GM12878 (cell line): ENCODE measurements at regions not wholly inside any gene's neighbourhood (a gene's known extent, or its start where the extent isn't known, plus 50 kb on each side); places are given as distances from the start of the nearest gene placed in this dataset.

ENCODE experiments used
- ATAC-seq: fragments of 200-7000 bp; cut with Tn5 transposase; 3 replicates; pipeline ENCODE4 v1.9.1; 2020; ENCODE audit warnings: mild to moderate bottlenecking, moderate library complexity
- BruUV-seq: library from RNA; stranded (reverse); fragments of 400-500 nt; replicated peaks from 2 replicates; lab custom pipeline; 2021; lab: Mats Ljungman, UMichigan
- CTCF ChIA-PET: fragments of 300-600 bp; sonication (Branson Sonifier 250); formaldehyde crosslinking; extraction: SDS; loops from one replicate; lab custom pipeline; 2021; ENCODE audit warnings: inconsistent platforms; lab: Yijun Ruan, JAX
- POLR2A ChIA-PET: fragments of 350-600 bp; formaldehyde crosslinking; extraction: SDS; loops from one replicate; lab custom pipeline; 2021; ENCODE audit warnings: inconsistent platforms; lab: Charles Lee
- RAD21 ChIA-PET: fragments of 300-600 bp; sonication (Branson Sonifier 250); formaldehyde crosslinking; loops from one replicate; lab custom pipeline; 2023; ENCODE audit warnings: antibody characterized with exemption; ENCODE audit not compliant: unreplicated experiment; lab: Charles Lee
- SMC1A ChIA-PET: fragments of 300-600 bp; sonication (Branson Sonifier 250); formaldehyde crosslinking; loops from one replicate; lab custom pipeline; 2023; ENCODE audit not compliant: unreplicated experiment, uncharacterized antibody; lab: Charles Lee
- DNase-seq: peaks from one replicate; pipeline ENCODE4 v3.0.0-alpha.2; 2011; ENCODE audit warnings: low read depth, low spot score
- FAIRE-seq: peaks from 3 replicates; lab custom pipeline; 2011; peaks lifted over from hg19 to GRCh38; lab: Jason Lieb, UNC
- H2AFZ ChIP-seq: 2 replicates; pipeline ENCODE4 v1.6.0; 2011; ENCODE audit warnings: low read depth, low read length, control low read depth; ENCODE audit not compliant: control insufficient read depth
- H3K27ac ChIP-seq: 2 replicates; pipeline ENCODE4 v1.5.1; 2011; ENCODE audit warnings: control low read depth; ENCODE audit not compliant: control insufficient read depth, insufficient read depth
- H3K27me3 ChIP-seq, 2 experiments: replicated peaks in 1 of 2; 2 replicates each; pipeline versions ENCODE4 v1.6.0 to v1.6.1; 2011; ENCODE audit warnings: low read length in 1 of 2; ENCODE audit not compliant: control insufficient read depth in 2 of 2, insufficient read depth in 2 of 2
- H3K36me3 ChIP-seq, 2 experiments: 2 replicates each; pipeline ENCODE4 v1.5.1; 2011; ENCODE audit warnings: low read length in 1 of 2; ENCODE audit not compliant: control insufficient read depth in 2 of 2, insufficient read depth in 2 of 2
- H3K4me1 ChIP-seq: 2 replicates; pipeline ENCODE4 v1.6.1; 2011; ENCODE audit warnings: mild to moderate bottlenecking, low read length, moderate library complexity, mixed read lengths; ENCODE audit not compliant: control insufficient read depth, insufficient read depth
- H3K4me2 ChIP-seq: 2 replicates; pipeline ENCODE4 v1.6.0; 2011; ENCODE audit warnings: control low read depth; ENCODE audit not compliant: control insufficient read depth, insufficient read depth
- H3K4me3 ChIP-seq: fragments of 200-600 bp; sonication (generic); 2 replicates; pipeline ENCODE4 v1.5.1; 2016
- H3K79me2 ChIP-seq: 2 replicates; pipeline ENCODE4 v1.6.0; 2011; ENCODE audit warnings: low read length; ENCODE audit not compliant: control insufficient read depth, insufficient read depth
- H3K9ac ChIP-seq: 2 replicates; pipeline ENCODE4 v1.8.0; 2011; ENCODE audit warnings: low read length, control low read depth, mixed read lengths; ENCODE audit not compliant: control insufficient read depth, insufficient read depth
- H3K9me3 ChIP-seq: replicated peaks from 3 replicates; pipeline ENCODE4 v1.5.1; 2011; ENCODE audit warnings: mild to moderate bottlenecking, low read length; ENCODE audit not compliant: control insufficient read depth, insufficient read depth
- H4K20me1 ChIP-seq: 2 replicates; pipeline ENCODE4 v1.6.0; 2011; ENCODE audit not compliant: control insufficient read depth, insufficient read depth
- BRCA1 ChIP-seq: IDR thresholded peaks from 2 replicates; pipeline ENCODE4 v1.6.1; 2011; ENCODE audit warnings: low read depth, low read length, improper control_type of control experiment
- CBX3 ChIP-seq: fragments of 200-600 bp; sonication (generic); IDR thresholded peaks from 2 replicates; pipeline ENCODE4 v1.6.1; 2016; ENCODE audit warnings: low read depth, borderline replicate concordance
- GABPA ChIP-seq: IDR thresholded peaks from 2 replicates; pipeline ENCODE4 v1.6.1; 2014; ENCODE audit warnings: antibody characterized with exemption, low read depth, mild to moderate bottlenecking, inconsistent platforms
- MEF2B ChIP-seq: fragments of 450-650 bp; IDR thresholded peaks from 2 replicates; pipeline ENCODE4 v1.6.1; 2018; ENCODE audit warnings: mild to moderate bottlenecking, moderate library complexity; ENCODE audit not compliant: partially characterized antibody, poor library complexity, severe bottlenecking
- NFYB ChIP-seq: IDR thresholded peaks from 2 replicates; pipeline ENCODE4 v1.6.1; 2011; ENCODE audit warnings: low read depth, mild to moderate bottlenecking, low read length, improper control_type of control experiment, moderate library complexity; ENCODE audit not compliant: insufficient read depth
- NR2C2 ChIP-seq: IDR thresholded peaks from 2 replicates; pipeline ENCODE4 v1.6.1; 2011; ENCODE audit warnings: borderline replicate concordance, low read depth; ENCODE audit not compliant: control insufficient read depth, insufficient read length
- POLR2A ChIP-seq: IDR thresholded peaks from 2 replicates; pipeline ENCODE4 v1.6.1; 2011; ENCODE audit warnings: low read depth, mild to moderate bottlenecking, low read length
- RELA ChIP-seq: fragments of 450-650 bp; IDR thresholded peaks from 2 replicates; pipeline ENCODE4 v1.8.0; 2014; ENCODE audit warnings: borderline replicate concordance; ENCODE audit not compliant: partially characterized antibody
- SIN3A ChIP-seq: IDR thresholded peaks from 2 replicates; pipeline ENCODE4 v1.6.1; 2012; ENCODE audit warnings: low read depth, low read length, improper control_type of control experiment
- WGBS: methylation state at CpG from one replicate; pipeline ENCODE4 v1.1.6; 2016; ENCODE audit warnings: low lambda C conversion rate; ENCODE audit not compliant: insufficient replicate concordance, insufficient coverage; ENCODE audit errors: missing lambda C conversion rate; 5-methylcytosine and 5-hydroxymethylcytosine counted together
- in situ Hi-C: fragments of 300-500 bp; cut with MboI; formaldehyde crosslinking; loops from 9 replicates; pipeline ENCODE4 v1.14.3; 2018; ENCODE audit warnings: mixed read lengths
- intact Hi-C: fragments of 100-400 bp; cut with micrococcal nuclease; formaldehyde crosslinking; loops from one replicate; pipeline ENCODE4 v1.14.2; 2022; ENCODE audit not compliant: unreplicated experiment
- TF ChIP-seq, protein P1 (sequence below): fragments of 450-650 bp; IDR thresholded peaks from 2 replicates; pipeline ENCODE4 v1.6.1; 2016; ENCODE audit warnings: mild to moderate bottlenecking
- TF ChIP-seq, protein P2 (sequence below): IDR thresholded peaks from 2 replicates; pipeline ENCODE4 v1.6.1; 2012; ENCODE audit warnings: low read depth, low read length, improper control_type of control experiment
- TF ChIP-seq, protein P3 (sequence below): IDR thresholded peaks from 2 replicates; pipeline ENCODE4 v1.6.1; 2011; ENCODE audit warnings: borderline replicate concordance, low read depth, mild to moderate bottlenecking, moderate library complexity, low read length; ENCODE audit not compliant: insufficient read depth, poor library complexity, severe bottlenecking

- no TSS peak for BruUV-seq
- CTCF ChIA-PET = no interaction called here
- intact Hi-C loops = no loop called here
Observed at GRCh38 chr5:23157716-23158115, 304.6 kb upstream of the CDH12 start.

More at GRCh38 chr5:23157716-23158115, 304.6 kb upstream of the CDH12 start:
- Histone ChIP-seq H3K4me2 (no peak overlapping the region), H3K27ac (no peak overlapping the region), H3K9me3 (no peaks in the 10 kb centered on the region), H3K79me2 (no peaks in the 10 kb centered on the region), H4K20me1 (no peaks in the 10 kb centered on the region), H2AFZ (no peak overlapping the region), H3K4me3 (no peak overlapping the region), H3K27me3 (no peaks in the 10 kb centered on the region), H3K36me3 (no peaks in the 10 kb centered on the region), H3K9ac (no peak overlapping the region), H3K4me1 (no peaks in the 10 kb centered on the region)
- 0% methylated on average over 1 of the region's 1 CpG for WGBS
- POLR2A ChIA-PET = no interaction called here
- RAD21 ChIA-PET = no interaction called here
- in situ Hi-C loops = no loop called here
- DNase-seq (no peak), ATAC-seq (no peak), FAIRE-seq (no peak)
- TF ChIP-seq RELA (no peak), NR2C2 (no peak), POLR2A (no peak), CBX3 (no peak), NFYB (no peak), BRCA1 (no peak), GABPA (no peak), SIN3A (no peak), MEF2B (no peak)
- TF ChIP-seq, protein P1, sequence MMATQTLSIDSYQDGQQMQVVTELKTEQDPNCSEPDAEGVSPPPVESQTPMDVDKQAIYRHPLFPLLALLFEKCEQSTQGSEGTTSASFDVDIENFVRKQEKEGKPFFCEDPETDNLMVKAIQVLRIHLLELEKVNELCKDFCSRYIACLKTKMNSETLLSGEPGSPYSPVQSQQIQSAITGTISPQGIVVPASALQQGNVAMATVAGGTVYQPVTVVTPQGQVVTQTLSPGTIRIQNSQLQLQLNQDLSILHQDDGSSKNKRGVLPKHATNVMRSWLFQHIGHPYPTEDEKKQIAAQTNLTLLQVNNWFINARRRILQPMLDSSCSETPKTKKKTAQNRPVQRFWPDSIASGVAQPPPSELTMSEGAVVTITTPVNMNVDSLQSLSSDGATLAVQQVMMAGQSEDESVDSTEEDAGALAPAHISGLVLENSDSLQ = no peak
- TF ChIP-seq, protein P2, sequence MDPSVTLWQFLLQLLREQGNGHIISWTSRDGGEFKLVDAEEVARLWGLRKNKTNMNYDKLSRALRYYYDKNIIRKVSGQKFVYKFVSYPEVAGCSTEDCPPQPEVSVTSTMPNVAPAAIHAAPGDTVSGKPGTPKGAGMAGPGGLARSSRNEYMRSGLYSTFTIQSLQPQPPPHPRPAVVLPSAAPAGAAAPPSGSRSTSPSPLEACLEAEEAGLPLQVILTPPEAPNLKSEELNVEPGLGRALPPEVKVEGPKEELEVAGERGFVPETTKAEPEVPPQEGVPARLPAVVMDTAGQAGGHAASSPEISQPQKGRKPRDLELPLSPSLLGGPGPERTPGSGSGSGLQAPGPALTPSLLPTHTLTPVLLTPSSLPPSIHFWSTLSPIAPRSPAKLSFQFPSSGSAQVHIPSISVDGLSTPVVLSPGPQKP = no peak
- TF ChIP-seq, protein P3, sequence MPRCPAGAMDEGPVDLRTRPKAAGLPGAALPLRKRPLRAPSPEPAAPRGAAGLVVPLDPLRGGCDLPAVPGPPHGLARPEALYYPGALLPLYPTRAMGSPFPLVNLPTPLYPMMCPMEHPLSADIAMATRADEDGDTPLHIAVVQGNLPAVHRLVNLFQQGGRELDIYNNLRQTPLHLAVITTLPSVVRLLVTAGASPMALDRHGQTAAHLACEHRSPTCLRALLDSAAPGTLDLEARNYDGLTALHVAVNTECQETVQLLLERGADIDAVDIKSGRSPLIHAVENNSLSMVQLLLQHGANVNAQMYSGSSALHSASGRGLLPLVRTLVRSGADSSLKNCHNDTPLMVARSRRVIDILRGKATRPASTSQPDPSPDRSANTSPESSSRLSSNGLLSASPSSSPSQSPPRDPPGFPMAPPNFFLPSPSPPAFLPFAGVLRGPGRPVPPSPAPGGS = no peak
- SMC1A ChIA-PET = no interaction called here
